HL-60 (cell line): ENCODE measurements at regions not wholly inside any gene's neighbourhood (a gene's known extent, or its start where the extent isn't known, plus 50 kb on each side); places are given as distances from the start of the nearest gene placed in this dataset.

Experiments used
- CTCF ChIP-seq: IDR thresholded peaks from one replicate; pipeline ENCODE4 v1.5.1; 2011; ENCODE audit warnings: low read length, control low read depth, inconsistent platforms; ENCODE audit not compliant: insufficient read depth
- GABPA ChIP-seq: IDR thresholded peaks from 2 replicates; pipeline ENCODE4 v1.6.1; 2012; ENCODE audit warnings: low read depth
- POLR2AphosphoS5 ChIP-seq: IDR thresholded peaks from 2 replicates; pipeline ENCODE4 v1.6.1; 2012; ENCODE audit warnings: low read depth

- TF ChIP-seq GABPA = no peak
- TF ChIP-seq CTCF = no peak
- TF ChIP-seq POLR2AphosphoS5 = no peak
Measured at GRCh38 chr9:31124389-31124788, 1260.1 kb upstream of the ACO1 start.
